NCI-H82 treated with DMSO at 0.1 percent for 48 hours (cell line): ENCODE measurements at regions not wholly inside any gene's neighbourhood (a gene's known extent, or its start where the extent isn't known, plus 50 kb on each side); places are given as distances from the start of the nearest gene placed in this dataset.

Source experiments
- DNase-seq: peaks from one replicate; lab custom pipeline; 2025; ENCODE audit not compliant: unreplicated experiment; lab: John Stamatoyannopoulos, UW

DNA sequence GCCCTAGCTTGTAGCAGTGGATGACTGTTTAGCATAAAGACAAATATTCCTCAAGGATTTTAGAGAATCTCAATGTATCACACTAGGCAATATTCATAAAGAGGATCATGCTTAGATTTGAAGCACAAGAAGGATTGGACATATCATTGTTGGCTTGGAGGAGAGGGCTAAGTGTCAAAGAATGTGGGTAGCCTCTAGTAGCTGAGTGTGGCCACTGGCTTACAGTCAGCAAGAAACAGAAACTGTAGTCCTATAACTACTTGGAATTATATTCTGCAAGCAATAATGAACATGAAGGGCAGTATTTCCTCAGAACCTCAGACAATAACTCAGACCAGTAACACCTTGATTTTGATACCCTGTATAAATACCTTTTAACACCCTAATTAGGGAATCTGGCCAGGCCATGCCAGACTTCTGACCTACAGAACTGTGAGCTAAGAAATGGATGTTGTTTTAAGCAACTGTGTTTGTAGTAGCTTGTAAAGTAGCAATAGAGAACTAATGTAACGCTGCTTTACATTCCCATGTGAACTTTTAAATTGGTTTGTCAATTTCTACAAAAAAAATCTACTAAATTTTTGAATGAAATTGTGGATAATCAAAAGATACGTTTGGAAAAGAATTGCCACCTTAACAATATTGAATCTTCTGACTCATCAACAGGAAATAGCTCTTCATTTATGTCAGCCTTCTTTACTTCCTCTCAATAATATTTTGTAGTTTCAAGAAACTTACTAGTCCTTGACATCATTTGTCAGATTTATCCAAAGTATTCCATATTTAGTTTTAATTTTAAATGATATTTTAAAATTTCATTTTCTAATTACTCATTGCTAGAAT is 65.2 kb upstream of the RSPO3 start:
- no peak for DNase-seq

DNA sequence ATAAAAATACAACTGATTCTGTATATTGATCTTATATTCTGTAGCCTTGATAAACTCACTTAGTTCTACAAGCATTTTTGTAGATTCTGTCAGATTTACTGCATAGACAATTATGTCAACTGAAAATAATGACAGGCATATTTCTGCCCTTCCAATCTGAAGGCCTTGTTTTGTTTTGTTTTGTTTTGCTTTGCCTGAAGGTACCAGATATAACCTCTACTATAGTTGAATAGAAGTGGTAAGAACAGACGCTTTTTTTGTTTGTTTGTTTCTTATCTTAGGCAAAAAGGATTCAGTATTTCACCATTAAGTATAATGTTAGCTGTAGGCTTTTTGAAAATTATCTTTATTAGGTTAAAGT is 64.6 kb upstream of the RSPO3 start:
- DNase-seq = no peak

DNA sequence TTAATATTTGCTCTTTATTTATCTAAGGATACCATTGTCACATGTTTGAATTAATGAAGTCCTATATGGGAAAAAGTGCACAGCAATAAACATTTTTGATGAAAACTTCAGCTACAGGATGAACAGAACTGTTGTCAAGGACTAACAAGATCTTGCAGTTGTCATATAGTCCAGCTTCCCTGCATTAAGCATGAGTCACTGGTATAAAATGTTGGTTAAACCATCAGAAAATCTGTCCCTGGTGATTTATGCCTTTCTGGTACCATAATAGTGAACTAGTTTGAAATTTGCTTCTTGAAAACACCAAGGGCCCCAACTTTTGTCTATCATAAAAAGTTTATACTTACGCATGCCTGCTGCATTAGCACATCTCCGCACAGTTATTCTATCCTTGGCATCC is 60.4 kb upstream of the RSPO3 start:
- no peak for DNase-seq

DNA sequence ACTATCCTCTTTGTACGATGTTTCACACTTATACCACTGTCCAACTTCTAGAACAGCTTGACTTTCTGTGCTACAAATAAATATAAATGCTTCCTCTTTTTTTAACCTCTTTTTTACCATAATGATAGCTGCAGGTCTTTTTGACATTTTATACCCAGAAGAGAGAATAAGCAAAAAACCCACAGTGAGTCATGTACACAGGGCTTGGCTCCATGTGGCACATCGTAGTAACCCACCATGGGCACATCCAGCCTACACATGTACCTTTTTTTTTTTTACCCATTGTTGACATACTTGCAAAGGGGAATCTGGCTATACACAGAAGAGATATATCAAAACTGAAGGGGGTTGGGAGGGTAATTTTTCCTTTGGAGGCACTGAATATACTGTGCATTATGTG is 59.5 kb upstream of the RSPO3 start:
- DNase-seq = no peak
